Brain microvascular endothelial cell (primary cell): ENCODE measurements at regions not wholly inside any gene's neighbourhood (a gene's known extent, or its start where the extent isn't known, plus 50 kb on each side); places are given as distances from the start of the nearest gene placed in this dataset.

Source experiments
- DNase-seq: peaks from one replicate; pipeline ENCODE4 v3.0.0-alpha.2; 2020
- H3K27ac ChIP-seq: fragments of 250-450 bp; sonication (Bioruptor Pico); 2 replicates; pipeline ENCODE4 v1.5.1; 2020; ENCODE audit warnings: mild to moderate bottlenecking, moderate library complexity
- H3K27me3 ChIP-seq: fragments of 250-450 bp; sonication (Bioruptor Pico); replicated peaks from 2 replicates; pipeline ENCODE4 v1.5.1; 2020; ENCODE audit warnings: mild to moderate bottlenecking
- H3K36me3 ChIP-seq: fragments of 250-450 bp; sonication (Bioruptor Pico); replicated peaks from 2 replicates; pipeline ENCODE4 v1.5.1; 2020; ENCODE audit warnings: mild to moderate bottlenecking
- H3K4me3 ChIP-seq: 2 replicates; pipeline ENCODE4 v1.5.1; 2011; ENCODE audit warnings: low read depth, mild to moderate bottlenecking, control low read depth, low read length, moderate library complexity
- in situ Hi-C: cut with HindIII; loops from 2 replicates; pipeline ENCODE4 v1.10.0; 2017; ENCODE audit warnings: low sequenced_read_pairs, low pct_ligation_motif_present
- TF ChIP-seq, protein P1 (sequence below): IDR thresholded peaks from 2 replicates; pipeline ENCODE4 v1.5.1; 2011; ENCODE audit warnings: low read depth, mild to moderate bottlenecking, moderate library complexity, low read length, control low read depth, inconsistent platforms; ENCODE audit errors: missing control alignments

DNA sequence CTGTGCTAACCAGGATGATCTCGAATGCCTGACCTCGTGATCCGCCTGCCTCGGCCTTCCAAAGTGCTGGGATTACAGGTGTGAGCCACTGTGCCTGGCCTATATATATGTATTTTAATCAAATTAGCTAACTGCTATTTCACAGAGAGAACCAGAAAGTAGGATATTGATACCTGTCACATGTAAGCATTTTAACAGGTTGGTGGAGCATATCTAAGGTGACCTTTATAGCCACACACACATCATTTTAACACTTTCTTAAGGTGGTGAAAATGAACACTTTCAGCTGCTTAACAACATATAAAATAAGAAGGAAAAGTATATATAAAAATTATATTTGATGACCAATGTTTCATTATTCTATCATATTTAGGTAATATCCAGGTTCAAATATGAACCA, 57.0 kb upstream of the ATF7IP start:
- Histone ChIP-seq H3K27ac (no peak overlapping the region), H3K4me3 (no peak overlapping the region), H3K36me3 (no peaks in the 10 kb centered on the region), H3K27me3 (no peaks in the 10 kb centered on the region)
- in situ Hi-C loops, result no loop called here
- TF ChIP-seq, protein P1, sequence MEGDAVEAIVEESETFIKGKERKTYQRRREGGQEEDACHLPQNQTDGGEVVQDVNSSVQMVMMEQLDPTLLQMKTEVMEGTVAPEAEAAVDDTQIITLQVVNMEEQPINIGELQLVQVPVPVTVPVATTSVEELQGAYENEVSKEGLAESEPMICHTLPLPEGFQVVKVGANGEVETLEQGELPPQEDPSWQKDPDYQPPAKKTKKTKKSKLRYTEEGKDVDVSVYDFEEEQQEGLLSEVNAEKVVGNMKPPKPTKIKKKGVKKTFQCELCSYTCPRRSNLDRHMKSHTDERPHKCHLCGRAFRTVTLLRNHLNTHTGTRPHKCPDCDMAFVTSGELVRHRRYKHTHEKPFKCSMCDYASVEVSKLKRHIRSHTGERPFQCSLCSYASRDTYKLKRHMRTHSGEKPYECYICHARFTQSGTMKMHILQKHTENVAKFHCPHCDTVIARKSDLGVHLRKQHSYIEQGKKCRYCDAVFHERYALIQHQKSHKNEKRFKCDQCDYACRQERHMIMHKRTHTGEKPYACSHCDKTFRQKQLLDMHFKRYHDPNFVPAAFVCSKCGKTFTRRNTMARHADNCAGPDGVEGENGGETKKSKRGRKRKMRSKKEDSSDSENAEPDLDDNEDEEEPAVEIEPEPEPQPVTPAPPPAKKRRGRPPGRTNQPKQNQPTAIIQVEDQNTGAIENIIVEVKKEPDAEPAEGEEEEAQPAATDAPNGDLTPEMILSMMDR, result no peak
- no peak for DNase-seq

DNA sequence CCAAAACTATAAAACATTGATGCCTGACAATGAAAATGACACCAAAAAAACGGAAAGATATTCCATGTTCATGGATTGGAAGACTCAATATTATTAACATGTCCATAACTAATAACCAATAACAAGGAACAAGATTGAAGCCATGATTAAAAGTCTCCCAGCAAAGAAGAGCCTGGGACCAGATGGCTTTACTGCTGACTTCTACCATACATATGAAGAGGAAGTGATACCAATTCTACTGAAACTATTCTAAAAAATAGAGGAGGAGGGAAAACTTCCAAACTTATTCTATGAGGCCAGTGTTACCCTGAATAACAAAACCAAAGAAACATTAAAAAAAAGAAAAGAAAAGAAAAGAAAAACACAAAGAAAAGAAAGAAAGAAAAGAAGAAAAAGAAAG, 54.6 kb upstream of the ATF7IP start:
- Histone ChIP-seq H3K27me3 (no peaks in the 10 kb centered on the region), H3K27ac (no peak overlapping the region), H3K4me3 (no peak overlapping the region), H3K36me3 (no peaks in the 10 kb centered on the region)
- TF ChIP-seq, protein P1, result no peak
- in situ Hi-C loops, result no loop called here
- DNase-seq, result no peak

DNA sequence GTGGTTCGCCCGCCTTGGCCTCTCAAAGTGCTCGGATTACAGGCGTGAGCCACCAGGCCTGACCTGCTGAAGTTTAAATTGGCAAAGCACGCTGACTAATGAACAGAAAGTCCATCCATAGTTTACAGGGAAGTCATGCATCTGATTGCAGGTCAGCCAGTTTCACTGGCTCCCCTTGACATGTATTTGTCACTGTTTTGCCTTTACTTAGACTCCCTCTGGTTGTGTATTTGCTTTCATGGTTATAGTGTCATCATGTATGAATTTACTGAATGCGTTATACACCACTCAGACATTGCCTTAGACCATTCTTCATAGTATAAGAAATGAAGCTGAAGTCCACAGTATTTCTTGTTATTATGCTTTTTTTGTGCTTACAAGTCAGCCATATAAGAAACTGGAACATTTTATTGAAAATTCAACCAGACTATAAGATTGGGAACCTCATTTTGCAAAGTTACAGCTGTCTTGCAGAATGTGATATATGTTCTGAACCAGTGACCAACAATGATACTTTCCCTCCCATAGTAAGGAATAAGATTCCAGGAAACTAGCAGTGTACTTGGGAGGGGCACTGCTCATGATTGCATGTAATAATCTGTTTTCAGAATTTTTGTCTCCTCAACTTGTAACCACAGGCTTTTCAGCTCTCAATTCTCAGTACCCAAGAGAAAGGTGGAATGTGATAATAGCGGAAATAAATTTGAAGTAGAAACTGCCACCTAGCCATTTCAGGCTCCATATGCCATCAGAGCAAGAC, 51.9 kb upstream of the ATF7IP start:
- H3K27ac ChIP-seq, result no peak overlapping the region
- no peak for DNase-seq
- in situ Hi-C loops, result no loop called here

DNA sequence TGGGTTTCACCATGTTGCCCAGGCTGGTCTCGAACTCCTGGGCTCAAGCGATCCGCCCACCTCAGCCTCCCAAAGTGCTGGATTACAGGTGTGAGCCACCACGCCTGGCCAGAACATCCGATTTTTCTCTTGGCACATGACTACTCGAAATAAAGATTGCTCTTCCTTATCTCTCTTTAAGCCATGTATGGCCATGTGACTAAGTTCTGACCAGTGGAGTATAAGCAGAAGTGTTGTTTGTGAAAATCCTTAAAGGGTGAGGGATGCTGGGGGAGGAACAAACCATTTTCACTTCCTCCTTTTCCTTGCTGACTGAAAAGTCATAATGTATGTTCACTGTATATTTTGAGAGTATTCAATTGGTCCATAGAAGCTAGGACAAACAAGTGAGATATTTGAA, 50.7 kb upstream of the ATF7IP start:
- no peak overlapping the region for H3K27ac ChIP-seq
- H3K4me3 ChIP-seq, result no peak overlapping the region
- in situ Hi-C loops, result no loop called here
- DNase-seq, result no peak
- no peaks in the 10 kb centered on the region for H3K27me3 ChIP-seq
- no peaks in the 10 kb centered on the region for H3K36me3 ChIP-seq
- TF ChIP-seq, protein P1, result no peak

More for the DNA sequence above, 51.9 kb upstream of the ATF7IP start:
- TF ChIP-seq, protein P1, result no peak
- no peaks in the 10 kb centered on the region for H3K27me3 ChIP-seq
- H3K36me3 ChIP-seq, result no peaks in the 10 kb centered on the region
- no peak overlapping the region for H3K4me3 ChIP-seq

DNA sequence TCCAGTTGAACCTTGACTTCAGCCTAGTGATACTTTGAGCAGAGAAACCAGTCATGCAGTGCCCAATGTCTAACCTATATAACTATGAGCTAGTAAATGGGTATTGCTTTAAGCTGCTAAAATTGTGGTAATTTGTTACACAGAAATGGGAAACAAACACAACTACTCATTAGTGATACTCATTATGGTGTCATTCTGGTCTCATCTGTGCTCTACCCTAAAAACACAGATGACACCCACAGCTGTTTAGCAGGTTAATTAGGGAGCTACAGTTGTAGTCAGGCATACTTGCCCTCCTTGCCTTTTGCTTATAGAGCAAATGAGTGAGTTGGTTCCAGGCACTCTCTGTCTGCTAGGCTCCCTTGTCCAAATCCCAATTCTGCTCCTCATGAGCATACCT, 50.0 kb upstream of the ATF7IP start:
- H3K27ac ChIP-seq, result no peak overlapping the region
- H3K4me3 ChIP-seq, result no peak overlapping the region
- H3K36me3 ChIP-seq, result no peaks in the 10 kb centered on the region
- H3K27me3 ChIP-seq, result no peaks in the 10 kb centered on the region
- no peak for DNase-seq
- TF ChIP-seq, protein P1, result no peak
- in situ Hi-C loops, result no loop called here
